NCI-H146 (cell line): ENCODE measurements at regions not wholly inside any gene's neighbourhood (a gene's known extent, or its start where the extent isn't known, plus 50 kb on each side); places are given as distances from the start of the nearest gene placed in this dataset.
"Not testable (repeated sequence)": the region's sequence is repeated elsewhere in the genome, so short reads cannot be mapped to it uniquely, and the experiment has no call there.

Experiments used
- DNase-seq: peaks from one replicate; lab custom pipeline; 2025; lab: John Stamatoyannopoulos, UW

DNA sequence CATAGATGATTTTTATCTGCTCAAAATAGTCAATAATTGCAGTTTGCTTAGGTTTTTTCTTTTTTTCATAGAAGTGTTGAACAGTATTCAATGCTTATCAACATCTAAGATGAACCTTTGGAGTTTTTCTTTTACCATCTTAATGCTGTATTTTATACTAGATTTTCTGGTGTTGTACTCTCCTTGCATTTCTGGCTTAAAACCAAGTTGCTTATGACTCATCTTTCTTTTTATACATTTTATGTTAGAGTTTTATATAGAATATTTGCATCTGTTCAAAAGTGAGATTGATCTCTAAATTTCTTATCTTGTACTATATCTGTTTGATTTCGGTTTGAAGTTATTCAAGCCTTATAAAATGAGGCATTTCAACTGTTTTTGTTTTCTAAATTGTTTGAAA is 232.5 kb downstream of the RFPL4B start:
- DNase-seq: no peak

DNA sequence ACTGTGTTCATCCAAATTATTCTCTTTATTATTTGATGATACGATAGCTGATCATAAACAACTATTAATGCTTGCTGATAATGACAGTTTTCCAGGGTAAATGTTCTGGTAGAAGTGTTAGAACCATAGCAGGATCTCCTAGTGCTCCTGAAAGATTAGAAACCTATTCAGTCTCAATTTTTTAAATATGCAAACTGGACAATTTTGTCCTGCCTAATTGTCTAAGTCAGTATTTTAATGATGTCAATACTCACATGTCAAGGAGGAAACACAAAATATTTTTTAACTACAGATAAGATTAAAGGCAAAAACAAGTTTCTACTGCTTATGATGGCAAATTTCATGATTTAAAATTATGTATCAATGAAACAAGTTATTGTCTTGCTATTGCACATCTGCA is 233.9 kb downstream of the RFPL4B start:
- no peak for DNase-seq

DNA sequence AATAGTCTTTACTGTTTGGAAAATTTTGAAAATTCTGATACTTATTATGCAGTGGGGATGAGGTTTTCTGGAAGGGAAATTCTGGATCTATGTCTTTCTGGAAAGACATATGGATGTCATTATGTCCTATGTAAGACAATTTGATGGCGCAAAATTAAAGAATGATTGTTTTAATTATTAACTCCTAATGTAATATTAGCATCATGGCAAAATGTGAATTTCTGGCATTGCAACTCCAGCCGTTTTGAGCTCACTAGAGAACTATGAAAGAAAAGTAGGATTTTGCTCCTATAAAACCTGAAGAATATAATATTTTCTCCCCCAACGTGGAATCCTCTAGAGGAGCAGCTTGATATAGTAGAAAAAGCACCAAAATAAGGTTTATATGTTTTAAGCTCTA is 243.2 kb downstream of the RFPL4B start:
- no peak for DNase-seq

DNA sequence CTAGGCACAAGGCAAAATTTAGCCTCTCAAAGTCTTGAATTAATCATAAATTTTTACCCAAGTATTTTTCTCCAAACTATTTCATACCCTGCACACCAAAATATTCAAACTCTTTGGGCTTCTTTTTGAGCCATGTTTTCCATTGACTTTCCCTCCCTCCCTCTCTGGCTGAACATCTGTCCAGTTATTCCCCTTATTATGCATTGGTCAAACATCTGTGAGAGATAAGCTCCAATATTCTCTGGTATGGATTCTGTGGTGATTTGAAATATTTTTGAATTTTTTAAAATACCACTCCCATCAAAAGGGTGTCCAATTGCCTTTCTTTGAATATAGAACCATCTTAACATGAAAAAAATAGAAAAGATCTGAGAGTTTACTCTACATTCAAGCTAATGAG is 244.2 kb downstream of the RFPL4B start:
- DNase-seq: no peak

DNA sequence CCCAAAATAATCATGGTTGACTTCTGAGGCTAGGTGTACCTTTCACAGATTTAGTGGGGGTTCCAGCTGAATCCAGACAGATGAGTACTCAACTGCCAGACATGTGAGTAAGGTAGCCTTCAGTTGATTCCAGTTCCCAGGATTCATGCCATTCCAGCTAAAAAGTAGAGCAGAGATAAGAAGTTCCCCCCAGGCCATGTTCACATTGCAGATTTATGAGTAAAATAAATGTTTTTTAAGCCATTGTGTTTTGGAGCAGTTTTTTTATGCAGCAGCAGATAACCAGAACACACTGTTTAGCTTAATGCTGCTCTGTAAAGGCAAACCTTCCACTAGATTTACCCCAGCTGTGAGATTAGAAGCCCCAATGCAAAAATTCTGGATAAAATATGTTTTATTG is 245.0 kb downstream of the RFPL4B start:
- no peak for DNase-seq

DNA sequence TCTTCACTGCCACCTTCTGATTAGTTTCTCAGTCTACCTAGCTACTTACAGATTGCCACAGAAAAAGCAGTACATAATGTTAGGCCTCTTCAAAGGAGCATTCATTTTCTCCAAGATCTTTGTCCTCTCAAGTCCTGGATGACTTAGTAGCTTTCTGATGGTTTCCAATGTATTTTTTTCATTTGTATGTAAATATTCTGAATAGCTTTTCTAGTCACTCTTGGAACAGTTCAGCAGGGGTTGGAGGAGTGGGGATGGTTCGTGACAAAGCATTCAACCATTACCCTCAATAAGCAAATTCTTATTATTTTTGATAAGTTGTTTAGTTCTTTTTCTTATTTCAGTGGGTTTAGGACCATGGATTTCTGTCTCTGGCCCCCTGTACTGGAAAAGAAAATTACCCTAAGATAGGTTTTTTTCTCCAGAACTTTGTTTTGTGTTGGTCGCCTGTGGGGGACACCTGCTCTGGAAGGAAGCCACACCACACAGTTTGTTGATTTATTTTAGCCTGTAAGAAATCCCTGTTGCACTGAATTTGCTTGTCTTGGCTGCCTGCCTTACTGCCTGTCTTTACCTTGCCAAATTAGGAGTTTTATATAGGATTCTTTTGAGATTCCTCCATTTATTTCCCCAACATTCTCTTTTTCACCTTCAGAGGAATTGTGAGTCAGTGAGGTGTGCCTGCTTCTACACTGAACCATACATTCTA is 247.9 kb downstream of the RFPL4B start:
- DNase-seq: no peak

DNA sequence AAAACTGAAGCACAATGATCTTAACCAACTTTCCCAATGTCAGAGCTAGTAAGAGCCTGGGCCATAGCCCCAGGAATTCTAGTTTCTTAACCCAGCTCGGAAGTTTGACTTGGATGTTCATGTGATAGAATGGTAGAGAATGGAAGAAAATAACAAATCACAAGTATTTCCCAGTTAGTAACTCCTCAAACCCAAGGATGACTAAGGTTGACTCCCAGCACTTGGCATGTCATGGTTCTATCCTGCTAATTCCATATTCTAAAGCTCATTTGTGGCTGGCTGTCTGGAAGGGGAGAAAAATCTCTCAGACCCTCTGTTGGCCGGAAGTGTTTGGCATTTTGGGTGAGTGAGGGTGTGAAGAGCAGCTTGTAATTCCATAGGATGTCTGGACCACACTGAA is 248.7 kb downstream of the RFPL4B start:
- no peak for DNase-seq

DNA sequence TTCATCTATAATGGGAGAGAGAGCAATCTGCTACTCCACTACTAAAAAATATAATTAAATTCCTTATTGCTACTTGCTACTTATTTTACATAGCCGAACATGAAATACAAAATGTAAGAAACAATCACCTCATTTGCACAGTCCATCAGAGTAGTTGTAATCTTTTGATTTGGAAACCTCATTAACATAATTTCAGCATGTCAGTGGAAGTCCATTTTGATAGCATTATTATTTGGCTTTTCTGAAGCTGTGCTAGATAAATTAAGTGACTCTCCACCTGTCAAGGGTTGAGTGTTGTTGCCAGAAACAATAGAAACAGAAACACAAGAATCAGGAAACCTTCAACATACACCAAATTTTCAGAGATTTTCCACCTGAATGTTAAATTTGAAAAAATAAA is 250.0 kb downstream of the RFPL4B start:
- DNase-seq: no peak

DNA sequence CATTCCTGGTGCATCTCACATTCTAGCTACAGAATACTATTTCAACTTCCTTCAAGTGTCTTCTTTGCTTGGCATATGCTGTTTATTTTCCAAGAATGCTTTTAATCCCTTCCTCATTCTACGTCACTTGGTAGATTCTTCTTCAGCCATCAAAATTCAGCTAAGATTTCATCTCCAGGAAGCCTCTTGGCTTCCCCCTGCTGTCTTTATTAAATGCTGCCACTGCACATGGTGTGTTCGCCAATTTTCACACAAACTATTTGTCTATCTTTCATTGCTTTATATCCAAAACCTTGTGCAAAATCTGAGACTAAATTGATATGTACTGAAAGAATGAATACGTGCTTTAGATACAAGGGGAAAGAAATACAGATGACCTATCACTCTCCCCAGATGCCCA is 253.0 kb downstream of the RFPL4B start:
- DNase-seq: no peak

DNA sequence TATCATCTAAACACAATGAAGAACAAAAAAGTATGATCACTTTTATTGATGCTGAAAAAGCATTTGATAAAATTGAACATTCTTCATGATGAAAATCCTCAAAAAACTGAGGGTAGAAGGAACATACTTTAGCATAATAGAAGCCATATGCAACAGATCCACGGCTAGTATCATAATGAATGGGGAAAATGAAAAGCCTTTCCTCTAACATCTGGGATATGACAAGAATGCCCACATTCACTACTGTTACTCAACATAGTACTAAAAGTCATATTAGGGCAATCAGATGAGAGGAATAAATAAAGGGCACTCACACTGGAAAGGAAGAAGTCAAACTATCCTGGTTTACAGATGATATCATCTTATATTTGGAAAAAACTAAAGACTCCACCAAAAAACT is 256.6 kb downstream of the RFPL4B start:
- no peak for DNase-seq

DNA sequence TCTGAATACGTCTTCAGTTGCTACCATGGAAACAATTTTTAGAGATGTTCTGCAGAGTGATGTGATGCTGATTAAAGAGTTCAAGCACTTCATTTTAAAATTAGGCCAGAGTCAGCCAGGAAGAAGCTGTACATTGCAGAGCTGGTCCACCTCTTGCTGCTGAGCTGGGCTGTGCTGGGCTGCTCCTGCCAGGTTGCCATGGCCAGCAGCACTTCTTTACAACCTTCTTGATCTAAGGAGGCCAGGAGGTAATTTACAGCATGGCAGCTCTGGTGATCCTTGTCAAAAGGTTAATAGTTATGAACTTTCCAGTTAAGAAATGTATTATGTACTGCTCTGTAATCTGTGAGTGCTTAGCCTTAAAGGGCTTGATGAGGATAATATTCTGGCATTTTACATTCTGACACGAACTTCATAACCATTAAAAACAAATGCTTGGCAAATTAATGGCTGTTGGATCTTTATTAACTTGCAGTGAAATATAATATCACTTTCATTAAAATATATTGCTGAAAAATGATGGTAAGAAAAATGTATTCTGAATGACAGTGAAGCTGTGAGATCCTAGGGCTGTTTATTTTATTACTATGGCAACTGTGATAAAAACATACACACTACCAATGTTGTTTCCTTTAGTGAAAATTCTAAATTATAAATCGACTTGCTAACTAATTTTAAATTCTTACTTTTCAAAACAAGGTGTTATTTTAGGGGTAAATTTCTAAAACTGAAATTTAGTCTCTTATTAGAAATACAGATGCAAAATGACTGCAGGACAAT is 259.7 kb downstream of the RFPL4B start:
- DNase-seq: no peak

DNA sequence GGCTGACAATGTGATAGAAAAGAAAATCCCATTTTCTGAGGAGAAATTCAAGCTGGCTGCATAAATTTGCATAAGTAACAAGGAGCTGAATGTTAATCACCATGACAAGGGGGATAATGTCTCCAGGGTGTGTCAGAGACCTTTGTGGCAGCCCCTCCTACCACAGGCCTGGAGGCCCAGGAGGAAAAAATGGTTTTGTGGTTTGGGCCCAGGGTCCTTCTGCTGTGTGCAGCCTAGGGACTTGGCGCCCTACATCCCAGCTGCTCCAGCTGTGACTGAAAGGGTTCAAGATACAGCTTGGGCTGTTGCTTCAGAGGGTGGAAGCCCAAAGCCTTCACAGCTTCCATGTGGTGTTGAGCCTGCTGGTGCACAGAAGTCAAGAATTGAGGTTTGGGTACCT is 261.8 kb downstream of the RFPL4B start:
- DNase-seq: not testable (repeated sequence)

DNA sequence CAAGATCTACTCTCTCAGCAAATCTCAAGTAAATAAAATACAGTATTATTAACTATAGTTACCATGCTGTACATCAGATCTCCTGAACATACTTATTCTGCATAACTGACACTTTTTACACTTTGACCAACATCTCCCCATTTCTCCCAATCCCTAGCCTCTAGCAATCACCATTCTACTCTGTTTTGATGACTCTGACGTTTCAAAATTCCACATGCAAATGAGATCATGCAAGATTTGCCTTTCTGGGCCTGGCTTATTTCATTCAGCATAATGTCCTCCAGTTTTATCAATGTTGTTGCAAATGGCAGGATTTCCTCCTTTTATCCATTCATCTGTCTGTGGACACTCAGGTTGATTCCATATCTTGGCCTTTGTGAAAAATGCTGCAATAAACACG is 266.3 kb downstream of the RFPL4B start:
- DNase-seq: no peak

DNA sequence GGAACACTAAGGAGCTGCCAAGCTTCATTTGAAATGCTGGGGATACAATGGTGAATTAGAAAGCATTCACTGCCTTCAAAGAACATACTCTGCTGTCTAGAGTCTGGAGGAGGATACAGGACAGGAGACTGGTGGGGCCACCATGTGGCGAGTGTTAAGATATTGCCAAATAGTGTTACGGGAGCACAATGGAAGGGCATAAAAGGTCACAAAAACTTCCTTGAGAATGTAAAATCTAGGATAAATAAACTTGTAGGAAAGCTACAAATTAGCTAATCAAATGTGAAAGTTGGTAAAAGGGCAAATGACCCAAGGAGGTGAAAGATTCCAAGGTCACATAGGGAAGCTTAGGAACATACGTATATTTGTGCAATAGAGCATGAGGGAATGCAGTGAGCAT is 271.7 kb downstream of the RFPL4B start:
- DNase-seq: peak; percentile 23

DNA sequence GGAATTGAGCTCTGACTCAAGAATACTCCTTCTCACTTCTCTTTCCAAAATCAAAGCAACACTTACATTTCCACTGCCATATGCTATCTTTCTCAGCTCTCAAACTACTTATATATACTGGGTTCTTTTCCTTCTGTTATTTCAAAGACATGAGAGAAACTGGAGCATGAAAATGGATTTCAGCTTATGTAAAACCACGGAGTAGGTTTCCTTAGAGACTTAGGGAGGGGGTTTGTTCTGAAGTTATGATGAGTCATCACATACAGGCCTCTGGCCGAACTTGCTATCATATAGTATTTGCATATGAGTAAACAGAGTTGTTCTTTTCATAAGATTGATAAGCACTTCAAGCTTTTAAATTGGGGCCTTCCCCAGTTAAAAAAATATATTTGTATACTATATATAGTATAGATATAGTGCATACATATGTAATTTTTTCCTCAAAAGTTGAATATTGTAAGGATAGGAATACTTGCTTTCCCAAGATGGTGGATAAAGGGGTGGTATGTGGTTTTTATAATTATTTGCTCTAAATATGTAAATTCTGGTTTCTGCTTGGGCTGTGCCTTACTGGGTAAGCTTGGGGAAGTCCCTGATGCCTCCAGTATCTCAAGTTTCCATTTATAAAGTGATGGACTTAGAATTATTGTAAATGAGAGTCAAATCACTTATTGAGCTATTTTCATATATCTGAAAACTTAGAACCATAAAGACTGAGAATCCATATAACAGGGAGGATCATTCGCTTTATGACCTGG is 273.9 kb downstream of the RFPL4B start:
- DNase-seq: no peak

DNA sequence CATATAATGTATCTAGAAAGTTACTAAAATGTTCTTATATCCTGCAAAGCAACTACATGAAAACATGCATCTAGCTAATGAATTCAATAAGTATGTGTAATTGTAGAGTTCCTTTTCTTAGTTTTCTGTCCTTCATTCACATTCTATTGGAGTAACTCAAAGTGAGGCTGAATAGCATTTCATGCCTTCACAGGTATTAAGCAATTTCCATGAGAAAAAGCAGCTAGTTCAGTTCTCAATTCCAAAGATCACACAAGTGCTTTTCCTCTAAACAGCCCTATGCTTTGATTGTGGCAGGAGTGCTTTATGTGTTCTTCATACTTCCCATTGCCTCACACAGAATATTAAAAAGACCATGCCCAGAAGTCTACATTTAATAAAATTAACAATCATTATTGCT is 274.9 kb downstream of the RFPL4B start:
- no peak for DNase-seq

DNA sequence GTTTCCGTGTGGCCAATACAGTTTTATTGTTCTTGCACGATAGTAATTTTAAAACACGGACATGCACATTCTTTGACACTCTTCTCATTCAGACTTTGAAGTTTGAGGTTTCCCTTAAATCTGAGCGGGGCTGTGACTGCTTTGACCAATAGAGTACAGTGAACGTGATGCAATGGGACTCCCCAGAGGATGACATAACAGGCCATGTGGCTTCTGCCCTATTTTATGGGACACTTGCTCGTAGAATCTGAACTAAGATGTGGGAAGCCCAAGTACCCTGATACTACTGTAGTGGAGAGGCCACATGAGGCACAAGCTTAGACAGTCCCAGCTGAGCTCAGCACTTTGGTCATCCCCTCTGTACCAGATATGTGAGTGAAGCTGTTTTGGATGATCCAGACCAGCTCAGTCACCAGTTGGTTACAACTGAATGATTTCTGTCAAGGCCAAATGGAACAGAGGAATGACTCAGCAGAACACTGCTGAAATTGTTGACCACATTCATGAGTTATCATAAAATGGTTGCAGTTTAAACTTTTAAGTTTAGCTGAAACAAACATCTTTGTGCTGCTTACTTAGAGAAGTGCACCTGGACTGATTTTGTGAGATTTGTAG is 279.4 kb downstream of the RFPL4B start:
- no peak for DNase-seq

DNA sequence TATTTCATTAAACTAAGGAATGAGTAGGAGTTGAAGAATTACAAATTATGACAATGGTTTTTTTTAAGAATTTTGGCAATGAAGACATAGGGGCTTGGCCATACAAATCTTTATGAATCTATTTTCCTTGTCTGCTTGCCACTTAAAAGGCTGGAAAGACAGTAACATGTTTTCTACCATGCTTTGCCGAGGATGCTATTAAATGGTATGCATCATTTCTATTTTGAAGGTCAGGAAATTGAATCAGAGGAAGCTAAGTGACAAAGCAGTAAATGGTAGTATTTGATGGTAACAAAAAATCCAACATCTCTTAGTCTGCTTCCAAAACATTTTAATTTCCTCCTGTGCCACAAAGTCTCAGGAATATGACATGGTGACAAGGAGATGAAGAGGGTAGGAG is 287.2 kb downstream of the RFPL4B start:
- DNase-seq: no peak

DNA sequence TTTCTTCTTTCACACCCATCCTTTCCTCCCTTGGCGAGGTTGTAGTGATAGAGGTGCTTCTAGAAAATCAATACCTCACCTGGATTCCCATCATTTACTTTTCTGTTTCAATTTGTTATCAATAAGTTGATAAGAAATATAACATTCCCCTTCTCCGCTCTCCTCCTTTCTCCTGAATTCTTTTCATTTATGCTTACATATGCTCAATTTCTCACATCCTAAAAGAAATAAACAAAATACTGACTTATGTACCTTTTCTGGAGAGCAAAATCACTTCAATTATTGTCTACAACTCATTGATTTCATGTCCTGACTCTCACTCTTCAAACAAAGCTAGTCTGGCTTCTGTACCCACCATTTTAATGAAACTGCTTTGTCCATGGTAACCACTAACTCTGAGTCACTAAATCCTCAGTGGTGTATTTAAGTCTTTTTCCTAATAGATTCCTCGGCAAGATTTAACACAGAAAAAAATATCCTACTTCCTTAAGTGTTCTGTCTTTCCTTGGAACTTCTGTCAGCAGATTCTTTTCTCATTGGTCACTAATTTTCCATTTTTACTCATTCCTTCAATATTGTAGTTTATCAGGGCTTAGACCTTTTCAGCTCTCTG is 289.6 kb downstream of the RFPL4B start:
- no peak for DNase-seq

DNA sequence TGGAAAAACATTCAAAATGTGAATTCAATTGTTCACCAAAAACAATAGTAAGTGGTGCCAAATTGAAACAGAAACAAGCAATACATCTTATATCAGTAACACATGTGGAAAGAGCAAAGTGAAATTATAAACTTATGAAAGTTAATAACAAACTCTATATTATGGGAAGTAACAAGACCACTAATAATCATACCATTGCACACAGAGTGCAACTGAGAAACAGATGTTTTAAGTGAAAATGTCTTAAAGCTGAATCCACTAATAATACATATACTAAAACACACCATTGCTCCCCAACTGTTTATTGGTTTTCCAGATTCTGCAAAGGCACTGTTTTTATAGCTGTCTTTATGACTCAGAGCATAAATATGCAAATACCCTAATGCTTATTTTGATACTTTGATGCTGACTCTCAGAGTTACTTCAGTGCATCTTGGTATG is 292.3 kb downstream of the RFPL4B start:
- DNase-seq: no peak

DNA sequence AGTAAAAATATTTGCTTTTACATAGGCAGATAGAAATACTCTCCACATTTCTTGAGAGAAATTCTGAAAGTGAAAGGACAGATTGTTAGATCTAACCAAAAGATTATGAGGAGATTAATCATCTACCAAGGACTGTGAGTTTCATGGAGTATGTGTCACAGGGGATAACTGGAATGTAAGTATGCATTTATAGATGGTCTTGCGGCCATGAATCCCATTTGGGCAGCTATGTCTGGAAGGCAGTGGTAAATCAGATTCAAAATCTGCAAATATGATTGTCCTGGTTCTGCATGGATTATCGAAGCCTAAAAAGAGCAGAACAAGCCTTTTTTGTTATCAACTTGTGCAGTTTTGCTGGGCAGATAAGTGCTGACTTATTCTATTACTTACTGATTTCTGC is 293.8 kb downstream of the RFPL4B start:
- no peak for DNase-seq

DNA sequence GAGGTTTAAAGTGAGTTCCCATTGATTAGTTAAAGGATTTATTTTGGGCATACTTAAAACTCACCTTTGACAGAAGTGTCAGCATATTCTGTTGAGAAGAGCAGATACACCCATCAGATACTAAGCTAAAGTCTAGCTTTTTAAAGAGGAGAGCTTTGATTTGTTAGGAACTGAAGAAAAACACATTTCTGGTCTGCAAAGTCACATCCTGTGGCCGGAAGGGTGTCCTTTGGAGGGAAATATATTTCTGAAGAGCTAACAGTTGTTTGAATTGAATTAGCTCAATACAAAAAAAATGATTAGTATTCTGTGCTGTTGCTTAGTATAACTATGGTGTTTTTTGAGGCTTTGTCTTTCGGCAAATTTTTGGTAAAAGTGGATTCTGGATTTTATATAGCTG is 302.7 kb downstream of the RFPL4B start:
- DNase-seq: no peak
